ENCODE measurements at regions not wholly inside any gene's neighbourhood (a gene's known extent, or its start where the extent isn't known, plus 50 kb on each side); places are given as distances from the start of the nearest gene placed in this dataset.
"Not testable (repeated sequence)": the region's sequence is repeated elsewhere in the genome, so short reads cannot be mapped to it uniquely, and the experiment has no call there.

DNA sequence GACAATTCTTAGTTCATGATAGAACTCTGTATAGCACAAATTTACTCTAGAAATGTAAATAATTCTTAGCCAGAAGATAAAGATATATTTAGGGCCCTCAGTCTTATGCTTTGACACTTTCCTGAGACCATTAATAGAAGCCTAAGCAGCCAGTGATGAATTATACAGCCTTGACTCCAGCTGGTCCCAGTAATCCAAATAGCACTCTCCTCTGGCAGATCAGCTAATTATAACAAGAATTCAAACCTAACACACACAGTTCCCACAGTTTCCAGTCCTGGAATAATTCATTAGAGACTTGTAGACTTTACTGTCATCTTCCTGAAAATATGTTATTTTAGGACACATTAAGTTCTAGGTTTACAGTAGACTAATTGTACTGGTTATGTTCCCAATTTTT lies 50.4 kb downstream of the SHOC1 start:
- no peak for DNase-seq

DNA sequence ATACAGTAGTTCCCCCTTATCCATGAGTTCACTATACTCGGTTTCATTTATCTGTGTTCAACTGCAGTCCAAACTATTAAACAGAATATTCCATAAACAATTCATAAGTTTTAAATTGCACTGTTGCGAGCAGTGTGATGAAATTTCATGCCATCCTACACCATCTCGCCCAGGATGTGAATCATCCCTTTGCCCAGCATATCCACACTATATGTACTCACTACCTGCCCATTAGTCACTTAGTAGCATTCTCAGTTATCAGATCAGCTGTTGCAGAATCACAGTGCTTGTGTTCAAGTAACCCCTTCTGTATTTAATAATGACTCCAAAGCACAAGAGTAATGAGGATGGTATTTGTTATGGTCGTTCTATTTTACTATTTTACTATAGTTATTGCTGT lies 51.5 kb downstream of the SHOC1 start:
- peak; percentile 8 for DNase-seq

DNA sequence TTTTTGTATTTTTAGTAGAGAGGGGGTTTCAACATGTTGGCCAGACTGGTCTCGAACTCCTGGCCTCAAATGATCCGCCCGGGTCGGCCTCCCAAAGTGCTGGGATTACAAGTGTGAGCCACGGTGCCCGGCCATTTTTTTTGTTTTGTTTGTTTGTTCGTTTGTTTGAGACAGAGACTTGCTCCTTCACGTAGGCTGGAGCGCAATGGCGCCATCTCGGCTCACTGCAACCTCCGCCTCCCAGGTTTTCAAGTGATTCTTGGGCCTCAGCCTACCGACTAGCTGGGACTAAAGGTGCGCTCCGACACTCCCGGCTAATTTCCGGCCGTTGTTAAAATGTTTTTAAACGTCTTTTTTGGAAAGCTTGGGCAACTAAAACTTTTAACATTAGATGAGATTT lies 54.0 kb downstream of the SHOC1 start:
- DNase-seq = no peak

DNA sequence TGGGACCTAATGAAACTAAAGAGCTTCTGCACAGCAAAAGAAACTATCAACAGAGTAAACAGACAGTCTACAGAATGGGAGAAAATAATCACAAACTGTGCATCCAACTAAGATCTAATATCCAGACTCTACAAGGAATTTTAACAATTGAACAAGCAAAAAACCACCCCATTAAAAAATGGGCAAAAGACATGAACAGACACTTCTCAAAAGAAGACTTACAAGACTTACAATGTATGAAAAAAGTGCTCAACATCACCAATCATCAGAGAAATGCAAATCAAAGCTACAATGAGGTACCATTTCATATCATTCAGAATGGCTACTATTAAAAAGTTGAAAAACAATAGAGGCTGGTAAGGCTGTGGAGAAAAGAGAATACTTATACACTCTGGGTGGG lies 58.0 kb downstream of the SHOC1 start:
- no peak for DNase-seq

DNA sequence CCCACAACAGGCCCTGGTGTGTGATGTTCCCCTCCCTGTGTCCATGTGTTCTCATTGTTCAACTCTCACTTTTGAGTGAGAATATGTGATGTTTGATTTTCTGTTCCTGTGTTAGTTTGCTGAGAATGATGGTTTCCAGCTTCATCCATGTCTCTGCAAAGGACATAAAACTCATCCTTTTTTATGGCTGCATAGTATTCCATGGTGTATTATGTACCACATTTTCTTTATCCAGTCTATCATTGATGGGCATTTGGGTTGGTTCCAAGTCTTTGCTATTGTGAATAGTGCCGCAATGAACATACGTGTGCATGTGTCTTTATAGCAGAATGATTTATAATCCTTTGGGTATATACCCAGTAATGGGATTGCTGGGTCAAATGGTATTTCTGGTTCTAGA lies 59.4 kb downstream of the SHOC1 start:
- not testable (repeated sequence) for DNase-seq

DNA sequence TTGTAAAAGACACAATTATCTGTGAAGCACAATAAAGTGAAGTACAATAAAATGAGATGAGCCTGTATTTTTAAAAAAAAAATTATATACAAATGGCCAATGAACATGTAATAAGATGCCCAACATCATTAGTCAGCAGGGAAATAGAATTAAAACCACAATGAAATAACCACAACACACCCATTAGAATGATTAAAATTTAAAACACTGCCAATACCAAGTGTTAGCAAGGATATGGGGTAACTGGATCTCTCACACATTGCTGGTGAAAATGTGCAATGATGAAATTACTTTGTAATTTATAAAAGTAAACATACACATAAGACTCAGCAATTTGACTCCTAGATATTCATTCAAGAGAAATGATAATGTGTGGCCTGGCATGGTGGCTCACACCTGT lies 62.8 kb downstream of the SHOC1 start:
- no peak for DNase-seq

DNA sequence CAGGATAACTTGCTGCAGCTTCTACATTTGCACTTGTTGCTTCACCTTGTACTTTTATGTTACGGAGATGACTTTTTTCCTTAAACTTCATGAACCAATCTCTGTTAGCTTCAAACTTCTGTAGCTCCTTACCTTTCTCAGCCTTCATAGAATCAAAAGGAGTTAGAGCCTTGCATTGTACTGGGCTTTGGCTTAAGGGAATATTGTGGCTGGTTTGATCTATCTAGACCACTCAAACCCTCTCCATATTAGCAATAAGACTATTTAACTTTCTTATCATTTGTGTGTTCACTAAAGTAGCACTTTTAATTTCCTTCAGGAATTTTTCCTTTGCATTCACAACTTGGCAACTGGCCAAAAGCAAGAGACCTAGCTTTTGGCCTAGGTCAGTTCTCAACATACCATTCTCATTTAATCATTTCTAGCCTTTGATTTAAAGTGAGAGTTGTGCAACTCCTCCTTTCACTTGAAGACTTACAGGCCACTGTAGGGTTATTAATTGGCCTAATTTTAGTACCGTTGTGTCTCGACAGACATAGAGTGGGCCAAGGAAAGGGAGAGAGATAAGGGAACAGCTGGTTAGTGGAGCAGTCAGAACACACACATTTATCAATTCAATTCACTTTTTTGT lies 63.7 kb downstream of the SHOC1 start:
- DNase-seq = no peak

DNA sequence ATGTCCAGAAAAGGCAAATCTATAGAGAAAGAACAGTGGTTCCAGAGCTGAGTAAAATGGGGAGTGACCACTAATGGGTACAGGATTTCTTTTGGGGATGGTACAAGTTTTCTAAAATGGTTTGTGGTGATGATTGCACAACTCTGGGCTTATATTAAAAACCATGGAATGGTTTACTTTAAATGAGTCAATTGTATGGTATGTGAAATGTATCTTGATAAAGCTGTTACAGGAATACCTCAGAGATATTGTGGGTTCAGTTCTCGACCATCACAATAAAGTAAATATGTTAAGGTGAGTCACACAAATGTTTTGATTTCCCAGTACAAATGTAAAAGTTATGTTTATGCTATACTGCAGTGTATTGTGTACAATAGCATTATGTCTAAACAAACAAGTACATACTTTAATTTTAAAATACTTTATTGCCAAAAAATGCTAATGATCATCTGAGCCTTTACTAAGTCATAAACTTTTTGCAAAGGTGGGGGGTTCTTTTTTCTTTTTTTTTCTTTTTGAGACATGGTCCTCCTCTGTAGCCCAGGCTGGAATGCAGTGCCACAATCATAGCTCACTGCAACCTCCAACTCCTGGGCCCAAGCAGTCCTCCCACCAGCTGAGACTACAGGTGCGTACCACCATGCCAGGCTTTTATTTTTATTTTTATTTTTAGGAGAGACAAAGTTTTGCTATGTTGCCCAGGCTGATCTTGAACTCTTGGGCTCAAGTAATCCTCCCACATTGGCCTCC lies 65.9 kb downstream of the SHOC1 start:
- DNase-seq = no peak

DNA sequence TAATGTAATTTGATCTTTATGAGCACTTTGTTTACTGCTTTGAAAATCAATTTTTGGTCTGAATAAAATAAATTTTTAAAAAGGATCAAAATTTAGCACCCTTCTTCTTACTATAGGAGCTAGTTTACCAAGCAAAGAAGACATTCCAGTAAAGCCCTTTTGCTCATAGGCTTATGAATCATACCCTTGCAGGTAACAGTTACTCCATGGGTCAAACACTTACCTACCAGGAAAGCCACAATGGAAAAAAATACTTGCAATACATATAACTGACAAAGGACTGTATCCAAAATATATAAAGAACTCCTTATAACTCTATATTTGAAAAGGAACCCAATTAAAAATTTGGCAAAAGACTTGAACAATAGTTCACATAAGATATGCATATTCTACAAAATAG lies 66.6 kb downstream of the SHOC1 start:
- no peak for DNase-seq

DNA sequence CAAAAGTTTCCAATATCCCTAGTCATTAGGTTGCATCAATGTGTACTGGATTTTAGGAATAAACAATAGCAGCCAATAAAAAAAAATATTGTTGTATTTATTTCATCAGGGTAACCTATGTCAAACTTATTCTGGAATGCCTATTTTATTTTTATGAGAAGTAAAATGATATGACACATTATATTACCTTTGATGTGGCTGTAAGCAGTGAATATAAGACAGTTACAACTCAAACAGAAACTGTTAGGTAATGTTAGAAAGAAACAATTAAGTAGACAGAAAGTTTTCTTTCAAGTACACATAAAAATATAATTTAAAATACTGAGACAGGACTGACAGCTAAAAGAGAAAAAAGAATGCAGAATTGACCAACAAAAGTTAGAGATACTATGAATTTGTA lies 65.5 kb downstream of the GNG10 start:
- DNase-seq = no peak

DNA sequence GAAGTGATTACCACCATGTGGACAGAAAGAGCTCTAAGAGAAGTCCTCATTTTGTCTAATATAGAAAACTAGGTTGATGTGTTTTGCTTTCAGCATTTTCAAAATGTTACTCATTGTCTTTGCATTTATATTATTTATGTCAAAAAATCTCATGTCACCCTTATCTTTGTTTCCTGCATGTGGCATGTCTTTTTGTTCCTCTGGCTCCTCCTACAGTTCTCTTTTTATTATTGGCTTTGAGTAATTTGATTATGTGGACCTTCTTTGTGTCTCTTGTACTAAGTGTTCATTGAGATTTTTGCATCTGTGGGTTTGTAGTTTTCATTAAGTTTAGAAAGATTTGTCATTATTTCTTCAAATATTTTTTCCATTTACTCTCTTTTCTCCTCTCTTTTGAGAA lies 58.8 kb downstream of the GNG10 start:
- DNase-seq = no peak
